Anterior cingulate cortex (tissue), 58 donors: ENCODE measurements at regions not wholly inside any gene's neighbourhood (a gene's known extent, or its start where the extent isn't known, plus 50 kb on each side); places are given as distances from the start of the nearest gene placed in this dataset.
"Not testable (repeated sequence)": the region's sequence is repeated elsewhere in the genome, so short reads cannot be mapped to it uniquely, and the experiment has no call there.

Experiments
- DNase-seq, 58 donors: peaks; one replicate each; lab custom pipeline; 2025; lab: John Stamatoyannopoulos, UW

GRCh38 chr5:57002959-57003485, 51.1 kb upstream of the MIER3 start:
- DNase-seq: no peak

- not testable (repeated sequence) for DNase-seq
Measured at GRCh38 chr5:57003566-57003965, 51.6 kb upstream of the MIER3 start.

DNA sequence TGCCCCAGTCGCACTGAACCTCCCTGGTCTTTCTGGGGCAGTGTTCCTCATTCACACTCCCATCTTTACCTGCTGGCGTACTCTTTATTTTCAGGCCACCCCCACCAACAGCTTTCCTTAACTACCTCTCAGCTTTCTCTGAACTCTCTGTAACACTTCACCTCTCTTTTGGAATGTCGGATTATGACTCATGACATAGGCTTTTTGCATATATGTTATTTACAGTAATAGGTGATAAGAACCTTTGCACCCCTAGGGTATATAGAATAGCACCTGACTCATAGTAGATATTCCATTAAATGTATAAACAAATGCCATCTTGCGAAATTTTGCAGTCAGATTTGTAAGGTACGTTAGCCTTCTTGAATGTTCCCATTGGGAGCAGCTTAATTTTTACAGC, 52.9 kb upstream of the MIER3 start:
- DNase-seq: no peak

DNA sequence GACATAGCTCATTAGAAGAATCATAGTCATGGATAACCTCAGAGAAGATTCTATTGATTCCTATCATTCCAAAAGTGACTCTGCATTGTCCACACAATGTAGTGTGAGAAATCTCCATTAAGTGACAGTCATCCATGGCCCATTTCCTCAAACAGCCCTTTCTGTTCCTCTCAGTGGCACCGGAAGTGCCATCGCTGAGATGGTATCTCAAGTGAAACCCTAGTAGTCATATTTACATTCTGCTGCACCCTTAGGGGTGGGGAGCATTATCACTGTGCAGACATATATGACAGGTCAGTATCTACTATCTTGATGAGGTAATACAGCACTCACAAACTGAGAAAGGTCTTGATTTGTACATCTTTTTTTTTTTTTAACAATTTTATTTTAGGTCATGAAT, 55.4 kb upstream of the MIER3 start:
- no peak for DNase-seq

DNA sequence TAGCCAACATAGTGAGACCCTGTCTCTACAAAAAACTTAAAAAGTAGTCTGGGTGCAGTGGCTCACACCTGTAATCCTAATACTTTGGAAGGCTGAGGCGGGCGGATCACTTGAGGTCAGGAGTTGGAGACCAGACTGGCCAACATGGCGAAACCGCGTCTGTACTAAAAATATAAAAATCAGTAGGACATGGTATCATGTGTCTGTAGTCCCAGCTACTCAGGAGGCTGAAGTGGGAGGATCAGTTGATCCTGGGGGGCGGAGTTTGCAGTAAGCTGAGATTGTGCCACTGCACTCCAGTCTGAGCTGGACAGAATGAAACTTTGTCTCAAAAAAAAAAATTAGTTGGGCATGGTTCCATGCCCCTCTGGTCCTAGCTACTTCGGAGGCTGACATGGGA, 57.9 kb upstream of the MIER3 start:
- DNase-seq: no peak

- no peak for DNase-seq
Measured at GRCh38 chr5:57010786-57011185, 58.9 kb upstream of the MIER3 start.

DNA sequence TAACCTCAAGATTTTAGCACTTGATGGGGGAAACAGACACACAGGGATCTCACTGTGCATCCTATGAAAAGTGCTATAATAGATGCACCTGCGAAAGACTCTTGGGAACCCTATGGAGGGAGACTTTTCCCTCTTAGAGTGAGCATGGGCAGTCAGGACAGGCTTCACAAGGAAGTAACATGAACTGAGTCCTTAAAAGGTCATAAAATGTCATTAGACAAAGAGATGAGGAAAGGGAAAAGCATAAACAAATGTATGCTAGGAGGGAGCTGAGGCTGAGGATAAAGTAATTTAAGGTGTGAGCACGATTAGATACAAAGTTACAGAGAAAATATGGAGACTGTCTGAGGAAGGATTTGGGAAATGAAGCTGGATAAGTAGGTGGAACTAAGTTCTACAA, 60.6 kb upstream of the MIER3 start:
- no peak for DNase-seq

DNA sequence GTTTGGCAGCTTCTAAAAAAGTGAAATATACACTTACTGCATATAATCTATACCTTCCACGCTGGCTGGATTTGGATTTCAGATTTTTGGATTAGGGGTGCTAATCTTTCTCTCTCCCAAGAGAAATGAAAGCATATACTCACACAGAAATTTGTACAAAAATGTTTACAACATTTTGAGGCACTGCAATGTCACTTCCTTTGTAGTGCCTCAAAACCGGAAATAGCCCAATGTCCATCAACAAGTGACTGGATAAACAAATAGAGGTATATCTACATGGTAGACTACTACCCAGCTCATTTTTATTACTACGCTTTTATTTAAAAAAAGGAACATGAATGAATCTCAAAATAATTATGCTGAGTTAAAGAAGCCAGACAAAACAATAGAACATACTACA, 74.0 kb upstream of the MIER3 start:
- no peak for DNase-seq

DNA sequence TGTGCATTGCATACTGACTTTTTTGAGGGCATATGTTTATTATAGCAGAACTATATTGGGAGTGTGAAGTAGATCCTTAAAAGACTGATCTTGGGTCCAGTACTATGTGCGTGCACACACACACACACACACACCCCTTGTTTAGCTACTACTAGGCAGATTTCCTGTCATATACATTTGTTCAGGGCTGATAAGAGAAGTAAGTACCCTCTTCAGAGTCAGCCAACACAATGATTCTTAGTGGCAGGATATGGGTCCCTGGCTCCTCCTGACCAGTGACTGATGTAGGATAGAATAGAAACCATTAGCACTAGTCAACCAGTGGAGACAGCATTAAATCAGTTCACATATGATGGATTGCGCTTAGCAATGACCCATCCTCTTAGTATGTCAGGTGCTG, 76.2 kb upstream of the MIER3 start:
- no peak for DNase-seq

- DNase-seq: no peak
Measured at GRCh38 chr5:57032151-57032551, 80.2 kb upstream of the MIER3 start.

DNA sequence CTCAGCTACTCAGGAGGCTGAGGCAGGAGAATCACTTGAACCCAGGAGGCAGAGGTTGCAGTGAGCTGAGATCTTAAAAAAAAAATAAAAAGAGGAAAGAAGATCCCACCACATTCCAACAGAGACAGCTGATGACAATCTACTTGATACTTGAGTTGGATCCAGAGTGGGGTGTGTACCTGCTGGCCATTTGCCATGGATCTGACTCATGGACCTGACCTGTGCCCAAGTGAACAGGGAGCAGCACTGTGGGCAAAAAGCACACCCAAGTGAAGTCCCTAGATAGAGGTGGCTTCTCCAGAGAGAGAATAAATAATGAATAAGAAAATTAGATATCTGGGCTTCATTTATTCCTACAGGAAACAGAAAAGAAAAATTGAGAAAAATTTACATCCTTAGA, 81.2 kb upstream of the MIER3 start:
- DNase-seq: no peak

- DNase-seq: no peak
Measured at GRCh38 chr5:57033503-57033902, 81.6 kb upstream of the MIER3 start.

DNA sequence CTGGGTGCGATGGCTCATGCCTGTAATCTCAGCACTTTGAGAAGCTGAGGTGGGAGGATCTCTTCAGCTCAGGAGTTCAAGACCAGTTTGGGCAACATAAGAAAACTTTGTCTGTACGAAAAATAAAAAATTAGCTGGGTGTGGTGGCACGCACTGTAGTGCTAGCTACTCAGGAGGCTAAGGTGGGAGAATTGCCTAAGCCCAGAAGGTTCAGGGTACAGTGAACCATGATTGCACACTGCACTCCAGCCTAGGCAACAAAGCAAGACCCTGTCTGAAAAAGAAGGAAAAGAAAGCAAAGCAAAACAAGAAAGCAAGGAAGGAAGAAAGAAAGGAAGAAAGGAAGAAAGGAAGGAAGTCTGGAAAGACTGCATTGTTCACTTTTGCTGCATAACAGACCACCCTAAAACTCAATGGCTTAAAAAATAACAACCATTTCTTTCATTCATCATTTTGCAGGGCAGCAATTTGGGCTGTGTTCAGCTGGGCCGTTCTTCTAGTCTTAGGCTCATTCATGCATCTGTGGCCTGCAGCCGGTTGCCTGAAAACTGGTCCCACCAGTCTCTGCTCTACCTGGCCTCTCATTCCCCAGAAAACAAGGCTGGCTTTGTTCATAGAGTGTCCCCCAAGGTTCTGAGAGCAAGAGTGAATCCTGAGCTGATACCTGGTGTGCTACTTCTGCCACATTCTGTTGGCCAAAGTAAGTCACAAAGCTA, 82.4 kb upstream of the MIER3 start:
- no peak for DNase-seq

- DNase-seq: no peak
Measured at GRCh38 chr5:57035955-57036354, 84.0 kb upstream of the MIER3 start.

- no peak for DNase-seq
Measured at GRCh38 chr5:57036761-57037160, 84.8 kb upstream of the MIER3 start.

DNA sequence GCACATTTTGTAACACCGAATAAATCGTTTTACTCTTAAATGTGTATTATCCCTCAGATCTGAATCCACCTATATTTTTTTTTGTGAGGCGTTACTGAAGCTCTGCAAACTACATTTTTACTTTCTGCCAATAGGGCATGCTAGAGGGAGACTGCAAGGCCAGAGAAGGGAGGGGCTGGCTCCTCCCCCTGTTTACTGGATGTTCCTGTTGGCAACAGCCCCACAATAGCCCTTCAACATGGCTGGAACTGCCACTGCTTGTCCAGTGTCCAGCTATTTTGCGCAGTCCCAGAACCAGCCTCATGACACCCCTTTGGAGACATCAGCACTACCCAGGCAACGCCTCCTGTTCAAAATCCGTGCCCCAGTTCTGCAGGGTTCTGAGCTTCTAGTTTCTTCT, 85.4 kb upstream of the MIER3 start:
- peak in 14 of 58 donors; percentile 0 to 8 (median 2) for DNase-seq

- no peak for DNase-seq
Measured at GRCh38 chr5:57041570-57041969, 89.6 kb upstream of the MIER3 start.

- DNase-seq: no peak
Measured at GRCh38 chr5:57042524-57042931, 90.6 kb upstream of the MIER3 start.

GRCh38 chr5:57054135-57054534, 102.2 kb upstream of the MIER3 start:
- DNase-seq: no peak

- DNase-seq: no peak
Measured at GRCh38 chr5:57054671-57055070, 102.7 kb upstream of the MIER3 start.

GRCh38 chr5:57055731-57056130, 103.8 kb upstream of the MIER3 start:
- DNase-seq: no peak

DNA sequence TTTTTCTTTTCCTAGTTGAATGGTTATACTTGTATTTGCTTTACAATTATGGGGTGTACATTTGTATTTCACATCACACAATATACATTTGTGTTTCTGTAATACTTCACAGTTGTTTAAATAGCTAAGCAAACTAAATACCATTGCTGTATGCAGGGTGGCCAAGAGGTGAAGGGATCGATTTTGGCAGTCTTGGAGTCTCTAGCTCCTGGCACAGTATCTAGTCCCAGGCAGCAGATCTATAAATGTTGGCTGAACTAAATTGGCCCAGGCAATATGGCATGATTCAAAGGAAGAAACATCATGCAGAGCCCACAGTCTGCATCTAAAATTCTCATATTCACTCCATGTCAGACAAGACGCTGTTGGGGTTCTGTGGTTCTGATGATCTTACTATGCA, 110.1 kb upstream of the GPBP1 start:
- no peak for DNase-seq
